ENCODE measurements at regions not wholly inside any gene's neighbourhood (a gene's known extent, or its start where the extent isn't known, plus 50 kb on each side); places are given as distances from the start of the nearest gene placed in this dataset.
A peak's percentile ranks its signal among the peaks of the same experiment; 100 is the strongest.

- no peak for DNase-seq (ENCODE audit: low spot score)
These were observed 54.8 kb downstream of the CCDC71L start for GRCh38 chr7:106606120-106606519.

GRCh38 chr7:106604971-106605370 lies 56.0 kb downstream of the CCDC71L start:
- no peak for DNase-seq (ENCODE audit: low spot score)

GRCh38 chr7:106604303-106604924 lies 56.5 kb downstream of the CCDC71L start:
- no peak for DNase-seq (ENCODE audit: low spot score)

GRCh38 chr7:106603346-106603745 lies 57.6 kb downstream of the CCDC71L start:
- DNase-seq (ENCODE audit: low spot score) = no peak

GRCh38 chr7:106602062-106602461 lies 58.9 kb downstream of the CCDC71L start:
- DNase-seq (ENCODE audit: low spot score) = no peak

- DNase-seq (ENCODE audit: low spot score) = no peak
These were observed 60.2 kb downstream of the CCDC71L start for GRCh38 chr7:106600569-106601373.

- DNase-seq (ENCODE audit: low spot score) = no peak
These were observed 61.6 kb downstream of the CCDC71L start for GRCh38 chr7:106599343-106599698.

- peak; percentile 73 for DNase-seq (ENCODE audit: low spot score)
These were observed 62.2 kb downstream of the CCDC71L start for GRCh38 chr7:106598663-106599342.

GRCh38 chr7:106597751-106598546 lies 63.0 kb downstream of the CCDC71L start:
- DNase-seq (ENCODE audit: low spot score) = no peak

- DNase-seq (ENCODE audit: low spot score) = no peak
These were observed 63.9 kb downstream of the CCDC71L start for GRCh38 chr7:106597014-106597413.

GRCh38 chr7:106595922-106596321 lies 65.0 kb downstream of the CCDC71L start:
- DNase-seq (ENCODE audit: low spot score) = no peak

GRCh38 chr7:106593028-106593417 lies 67.9 kb downstream of the CCDC71L start:
- no peak for DNase-seq (ENCODE audit: low spot score)

- DNase-seq (ENCODE audit: low spot score) = no peak
These were observed 68.5 kb downstream of the CCDC71L start for GRCh38 chr7:106592282-106593027.

- no peak for DNase-seq (ENCODE audit: low spot score)
These were observed 69.8 kb downstream of the CCDC71L start for GRCh38 chr7:106591146-106591545.

GRCh38 chr7:106590209-106590816 lies 70.6 kb downstream of the CCDC71L start:
- DNase-seq (ENCODE audit: low spot score) = no peak

GRCh38 chr7:106589198-106589879 lies 71.6 kb downstream of the CCDC71L start:
- DNase-seq (ENCODE audit: low spot score) = no peak

- DNase-seq (ENCODE audit: low spot score) = no peak
These were observed 72.3 kb downstream of the CCDC71L start for GRCh38 chr7:106588422-106589197.

GRCh38 chr7:106584914-106585759 lies 75.8 kb downstream of the CCDC71L start:
- DNase-seq (ENCODE audit: low spot score) = no peak

Measured in AG20443 (cell line).